ENCODE measurements at regions not wholly inside any gene's neighbourhood (a gene's known extent, or its start where the extent isn't known, plus 50 kb on each side); places are given as distances from the start of the nearest gene placed in this dataset.

- TF ChIP-seq EZH2 (IDR thresholded peaks at IDR 0.05; ENCODE audit: low read length) (no peak), CTCF (optimal IDR thresholded peaks at IDR 0.05 in 1 of 3, IDR thresholded peaks at IDR 0.05 in 1 of 3, conservative IDR thresholded peaks at IDR 0.05 in 1 of 3; ENCODE audit: extremely low read depth in 1 of 3, insufficient read depth in 2 of 3, low read length in 3 of 3) (no peak)
- Histone ChIP-seq H3K9me1 (ENCODE audit: control insufficient read depth, extremely low read depth, insufficient read depth, low read length) (no peaks in the 10 kb centered on the region), H3K4me3 (ENCODE audit: control insufficient read depth in 2 of 3, extremely low read depth in 1 of 3, insufficient read depth in 2 of 3, low read depth in 1 of 3, low read length in 3 of 3) (no peak overlapping the region), H3K27ac (ENCODE audit: control insufficient read depth, insufficient read depth, low read length) (no peak overlapping the region), H3K27me3 (ENCODE audit: control insufficient read depth, extremely low read depth, insufficient read depth, low read length) (no peaks in the 10 kb centered on the region), H3K79me2 (ENCODE audit: control insufficient read depth, insufficient read depth, low read length) (no peaks in the 10 kb centered on the region), H2AFZ (ENCODE audit: control insufficient read depth, low read length) (no peak overlapping the region), H3K4me2 (ENCODE audit: control insufficient read depth, extremely low read depth, insufficient read depth, low read depth, low read length) (no peak overlapping the region), H3K9me3 (ENCODE audit: control insufficient read depth, low read depth, low read length) (no peaks in the 10 kb centered on the region), H4K20me1 (ENCODE audit: control insufficient read depth, extremely low read depth, insufficient read depth, low read length) (no peaks in the 10 kb centered on the region), H3K4me1 (ENCODE audit: control insufficient read depth, extremely low read depth, insufficient read depth, low read length) (no peaks in the 10 kb centered on the region), H3K36me3 (ENCODE audit: control insufficient read depth in 2 of 2, extremely low read depth in 1 of 2, insufficient read depth in 2 of 2, low read length in 2 of 2) (no peaks in the 10 kb centered on the region), H3K9ac (ENCODE audit: control insufficient read depth, extremely low read depth, insufficient read depth, low read length) (no peak overlapping the region)
- dilution Hi-C loops (cut with MboI; ENCODE audit: extremely low pct_ligation_motif_present, low sequenced_read_pairs) = no loop called here
- DNase-seq (ENCODE audit: low read depth, low spot score) (no peak), FAIRE-seq (no peak)
These were observed 142.9 kb downstream of the TPBG start for GRCh38 chr6:82506526-82506925.

GRCh38 chr6:82507112-82507511, 143.5 kb downstream of the TPBG start:
- Histone ChIP-seq H3K36me3 (ENCODE audit: control insufficient read depth in 2 of 2, extremely low read depth in 1 of 2, insufficient read depth in 2 of 2, low read length in 2 of 2) (no peaks in the 10 kb centered on the region), H3K9me3 (ENCODE audit: control insufficient read depth, low read depth, low read length) (no peaks in the 10 kb centered on the region), H3K4me1 (ENCODE audit: control insufficient read depth, extremely low read depth, insufficient read depth, low read length) (no peaks in the 10 kb centered on the region), H3K79me2 (ENCODE audit: control insufficient read depth, insufficient read depth, low read length) (no peaks in the 10 kb centered on the region), H3K27ac (ENCODE audit: control insufficient read depth, insufficient read depth, low read length) (no peak overlapping the region), H4K20me1 (ENCODE audit: control insufficient read depth, extremely low read depth, insufficient read depth, low read length) (no peaks in the 10 kb centered on the region), H2AFZ (ENCODE audit: control insufficient read depth, low read length) (no peak overlapping the region), H3K27me3 (ENCODE audit: control insufficient read depth, extremely low read depth, insufficient read depth, low read length) (no peaks in the 10 kb centered on the region), H3K9me1 (ENCODE audit: control insufficient read depth, extremely low read depth, insufficient read depth, low read length) (no peaks in the 10 kb centered on the region), H3K9ac (ENCODE audit: control insufficient read depth, extremely low read depth, insufficient read depth, low read length) (no peak overlapping the region), H3K4me3 (ENCODE audit: control insufficient read depth in 2 of 3, extremely low read depth in 1 of 3, insufficient read depth in 2 of 3, low read depth in 1 of 3, low read length in 3 of 3) (no peak overlapping the region), H3K4me2 (ENCODE audit: control insufficient read depth, extremely low read depth, insufficient read depth, low read depth, low read length) (no peak overlapping the region)
- dilution Hi-C loops (cut with MboI; ENCODE audit: extremely low pct_ligation_motif_present, low sequenced_read_pairs) = no loop called here
- TF ChIP-seq EZH2 (IDR thresholded peaks at IDR 0.05; ENCODE audit: low read length) (no peak), CTCF (optimal IDR thresholded peaks at IDR 0.05 in 1 of 3, IDR thresholded peaks at IDR 0.05 in 1 of 3, conservative IDR thresholded peaks at IDR 0.05 in 1 of 3; ENCODE audit: extremely low read depth in 1 of 3, insufficient read depth in 2 of 3, low read length in 3 of 3) (no peak)
- no peak for DNase-seq (ENCODE audit: low read depth, low spot score)
- no peak for FAIRE-seq

Measured in keratinocyte (primary cell).